K562 (cell line): ENCODE measurements at regions not wholly inside any gene's neighbourhood (a gene's known extent, or its start where the extent isn't known, plus 50 kb on each side); places are given as distances from the start of the nearest gene placed in this dataset.

ENCODE experiments used
- EP300 ChIP-seq: IDR thresholded peaks from 2 replicates; pipeline ENCODE4 v1.6.1; 2012; ENCODE audit warnings: low read length, improper control_type of control experiment
- POLR2AphosphoS5 ChIP-seq: IDR thresholded peaks from 2 replicates; pipeline ENCODE4 v1.6.1; 2011; ENCODE audit warnings: mild to moderate bottlenecking, low read depth, low read length, moderate library complexity; ENCODE audit not compliant: control insufficient read depth, insufficient read depth
- PPARD ChIP-seq: fragments of 250-450 bp; sonication (Bioruptor Pico); IDR thresholded peaks from 2 replicates; pipeline ENCODE4 v1.8.0; 2022; ENCODE audit warnings: inconsistent platforms, mild to moderate bottlenecking, moderate library complexity
- RFX7 ChIP-seq: fragments of 250-450 bp; sonication (Bioruptor Pico); IDR thresholded peaks from 2 replicates; pipeline ENCODE4 v1.5.1; 2021; ENCODE audit warnings: mild to moderate bottlenecking
- SMC3 ChIP-seq: conservative IDR thresholded peaks from 2 replicates; pipeline ENCODE4 v1.6.1; 2011; ENCODE audit warnings: low read depth, low read length, improper control_type of control experiment; ENCODE audit not compliant: insufficient read depth
- ZBTB40 ChIP-seq, 2 experiments: fragments of 450-650 bp in 1 of 2; sonication (generic) in 1 of 2; formaldehyde crosslinking in 1 of 2; IDR thresholded peaks; 2 replicates each; pipeline versions ENCODE4 v1.7.1 to v1.9.0; 2016 to 2022; ENCODE audit warnings: inconsistent platforms in 1 of 2, mild to moderate bottlenecking in 1 of 2, missing genetic modification reagents in 1 of 2
- TF ChIP-seq, protein P1 (sequence below): IDR thresholded peaks from 2 replicates; pipeline ENCODE4 v1.6.1; 2016; ENCODE audit warnings: missing genetic modification characterization, missing compliant biosample characterization

- no peak for TF ChIP-seq SMC3
- TF ChIP-seq, protein P1, sequence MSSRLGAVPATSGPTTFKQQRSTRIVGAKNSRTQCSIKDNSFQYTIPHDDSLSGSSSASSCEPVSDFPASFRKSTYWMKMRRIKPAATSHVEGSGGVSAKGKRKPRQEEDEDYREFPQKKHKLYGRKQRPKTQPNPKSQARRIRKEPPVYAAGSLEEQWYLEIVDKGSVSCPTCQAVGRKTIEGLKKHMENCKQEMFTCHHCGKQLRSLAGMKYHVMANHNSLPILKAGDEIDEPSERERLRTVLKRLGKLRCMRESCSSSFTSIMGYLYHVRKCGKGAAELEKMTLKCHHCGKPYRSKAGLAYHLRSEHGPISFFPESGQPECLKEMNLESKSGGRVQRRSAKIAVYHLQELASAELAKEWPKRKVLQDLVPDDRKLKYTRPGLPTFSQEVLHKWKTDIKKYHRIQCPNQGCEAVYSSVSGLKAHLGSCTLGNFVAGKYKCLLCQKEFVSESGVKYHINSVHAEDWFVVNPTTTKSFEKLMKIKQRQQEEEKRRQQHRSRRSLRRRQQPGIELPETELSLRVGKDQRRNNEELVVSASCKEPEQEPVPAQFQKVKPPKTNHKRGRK (tag), result no peak
- no peak for TF ChIP-seq EP300
- TF ChIP-seq ZBTB40 (IDR thresholded peaks at IDR 0.05), result no peak
- TF ChIP-seq ZBTB40 (CRISPR knock-in tag; IDR thresholded peaks at IDR 0.05), result no peak
- TF ChIP-seq POLR2AphosphoS5, result no peak
- no peak for TF ChIP-seq PPARD
- no peak for TF ChIP-seq RFX7
These were observed 457.9 kb downstream of the KLF5 start for GRCh38 chr13:73516731-73517130.
